GM12878 (cell line): ENCODE measurements at regions not wholly inside any gene's neighbourhood (a gene's known extent, or its start where the extent isn't known, plus 50 kb on each side); places are given as distances from the start of the nearest gene placed in this dataset.

Experiments used
- ATAC-seq: fragments of 200-7000 bp; cut with Tn5 transposase; 3 replicates; pipeline ENCODE4 v1.9.1; 2020; ENCODE audit warnings: mild to moderate bottlenecking, moderate library complexity
- BruUV-seq: library from RNA; stranded (reverse); fragments of 400-500 nt; replicated peaks from 2 replicates; lab custom pipeline; 2021; lab: Mats Ljungman, UMichigan
- CTCF ChIA-PET: fragments of 300-600 bp; sonication (Branson Sonifier 250); formaldehyde crosslinking; extraction: SDS; loops from one replicate; lab custom pipeline; 2021; ENCODE audit warnings: inconsistent platforms; lab: Yijun Ruan, JAX
- POLR2A ChIA-PET: fragments of 350-600 bp; formaldehyde crosslinking; extraction: SDS; loops from one replicate; lab custom pipeline; 2021; ENCODE audit warnings: inconsistent platforms; lab: Charles Lee
- RAD21 ChIA-PET: fragments of 300-600 bp; sonication (Branson Sonifier 250); formaldehyde crosslinking; loops from one replicate; lab custom pipeline; 2023; ENCODE audit warnings: antibody characterized with exemption; ENCODE audit not compliant: unreplicated experiment; lab: Charles Lee
- SMC1A ChIA-PET: fragments of 300-600 bp; sonication (Branson Sonifier 250); formaldehyde crosslinking; loops from one replicate; lab custom pipeline; 2023; ENCODE audit not compliant: unreplicated experiment, uncharacterized antibody; lab: Charles Lee
- DNase-seq: peaks from one replicate; pipeline ENCODE4 v3.0.0-alpha.2; 2011; ENCODE audit warnings: low read depth, low spot score
- FAIRE-seq: peaks from 3 replicates; lab custom pipeline; 2011; peaks lifted over from hg19 to GRCh38; lab: Jason Lieb, UNC
- H2AFZ ChIP-seq: 2 replicates; pipeline ENCODE4 v1.6.0; 2011; ENCODE audit warnings: low read depth, low read length, control low read depth; ENCODE audit not compliant: control insufficient read depth
- H3K27ac ChIP-seq: 2 replicates; pipeline ENCODE4 v1.5.1; 2011; ENCODE audit warnings: control low read depth; ENCODE audit not compliant: control insufficient read depth, insufficient read depth
- H3K27me3 ChIP-seq, 2 experiments: replicated peaks in 1 of 2; 2 replicates each; pipeline versions ENCODE4 v1.6.0 to v1.6.1; 2011; ENCODE audit warnings: low read length in 1 of 2; ENCODE audit not compliant: control insufficient read depth in 2 of 2, insufficient read depth in 2 of 2
- H3K36me3 ChIP-seq, 2 experiments: 2 replicates each; pipeline ENCODE4 v1.5.1; 2011; ENCODE audit warnings: low read length in 1 of 2; ENCODE audit not compliant: control insufficient read depth in 2 of 2, insufficient read depth in 2 of 2
- H3K4me1 ChIP-seq: 2 replicates; pipeline ENCODE4 v1.6.1; 2011; ENCODE audit warnings: mild to moderate bottlenecking, low read length, moderate library complexity, mixed read lengths; ENCODE audit not compliant: control insufficient read depth, insufficient read depth
- H3K4me2 ChIP-seq: 2 replicates; pipeline ENCODE4 v1.6.0; 2011; ENCODE audit warnings: control low read depth; ENCODE audit not compliant: control insufficient read depth, insufficient read depth
- H3K4me3 ChIP-seq: fragments of 200-600 bp; sonication (generic); 2 replicates; pipeline ENCODE4 v1.5.1; 2016
- H3K79me2 ChIP-seq: 2 replicates; pipeline ENCODE4 v1.6.0; 2011; ENCODE audit warnings: low read length; ENCODE audit not compliant: control insufficient read depth, insufficient read depth
- H3K9ac ChIP-seq: 2 replicates; pipeline ENCODE4 v1.8.0; 2011; ENCODE audit warnings: low read length, control low read depth, mixed read lengths; ENCODE audit not compliant: control insufficient read depth, insufficient read depth
- H3K9me3 ChIP-seq: replicated peaks from 3 replicates; pipeline ENCODE4 v1.5.1; 2011; ENCODE audit warnings: mild to moderate bottlenecking, low read length; ENCODE audit not compliant: control insufficient read depth, insufficient read depth
- H4K20me1 ChIP-seq: 2 replicates; pipeline ENCODE4 v1.6.0; 2011; ENCODE audit not compliant: control insufficient read depth, insufficient read depth
- BACH1 ChIP-seq: fragments of 450-650 bp; IDR thresholded peaks from 2 replicates; pipeline ENCODE4 v1.6.1; 2017; ENCODE audit warnings: mild to moderate bottlenecking, borderline replicate concordance
- BMI1 ChIP-seq: fragments of 450-650 bp; IDR thresholded peaks from 2 replicates; pipeline ENCODE4 v1.6.1; 2016; ENCODE audit warnings: mild to moderate bottlenecking, moderate library complexity, borderline replicate concordance
- CEBPB ChIP-seq, 2 experiments: fragments of 150-350 bp in 1 of 2; IDR thresholded peaks; 2 replicates each; pipeline ENCODE4 v1.6.1; 2012 to 2014; ENCODE audit warnings: low read depth in 2 of 2, low read length in 2 of 2, borderline replicate concordance in 1 of 2, inconsistent platforms in 1 of 2
- DPF2 ChIP-seq: fragments of 450-650 bp; IDR thresholded peaks from 2 replicates; pipeline ENCODE4 v1.6.1; 2017; ENCODE audit warnings: mild to moderate bottlenecking
- HDAC6 ChIP-seq: fragments of 200-600 bp; sonication (generic); IDR thresholded peaks from one replicate; pipeline ENCODE4 v1.8.0; 2017; ENCODE audit warnings: antibody characterized with exemption; ENCODE audit not compliant: unreplicated experiment
- IKZF2 ChIP-seq, 2 experiments: fragments of 450-650 bp; IDR thresholded peaks; 2 replicates each; pipeline ENCODE4 v1.6.1; 2017; ENCODE audit warnings: mild to moderate bottlenecking in 2 of 2, moderate library complexity in 2 of 2
- JUND ChIP-seq: IDR thresholded peaks from 2 replicates; pipeline ENCODE4 v1.6.1; 2012; ENCODE audit warnings: low read depth, mild to moderate bottlenecking, low read length, improper control_type of control experiment, moderate library complexity
- MAX ChIP-seq: IDR thresholded peaks from 2 replicates; pipeline ENCODE4 v1.6.1; 2012; ENCODE audit warnings: low read depth, low read length, improper control_type of control experiment
- SMC3 ChIP-seq: IDR thresholded peaks from 2 replicates; pipeline ENCODE4 v1.6.1; 2011; ENCODE audit warnings: low read length, improper control_type of control experiment, borderline replicate concordance
- SPI1 ChIP-seq: IDR thresholded peaks from 2 replicates; pipeline ENCODE4 v1.6.1; 2011; ENCODE audit warnings: low read depth, mild to moderate bottlenecking, low read length, moderate library complexity, borderline replicate concordance; ENCODE audit not compliant: insufficient read depth
- YY1 ChIP-seq: IDR thresholded peaks from 2 replicates; pipeline ENCODE4 v1.6.1; 2011; ENCODE audit warnings: low read depth, mild to moderate bottlenecking, low read length
- ZBTB4 ChIP-seq: fragments of 450-650 bp; formaldehyde crosslinking; IDR thresholded peaks from 2 replicates; pipeline ENCODE4 v1.4.0; 2022; ENCODE audit warnings: mild to moderate bottlenecking, moderate library complexity
- ZNF24 ChIP-seq: fragments of 450-650 bp; IDR thresholded peaks from 2 replicates; pipeline ENCODE4 v1.6.1; 2017; ENCODE audit warnings: antibody characterized with exemption, mild to moderate bottlenecking
- WGBS: methylation state at CpG from one replicate; pipeline ENCODE4 v1.1.6; 2016; ENCODE audit warnings: low lambda C conversion rate; ENCODE audit not compliant: insufficient replicate concordance, insufficient coverage; ENCODE audit errors: missing lambda C conversion rate; 5-methylcytosine and 5-hydroxymethylcytosine counted together
- in situ Hi-C: fragments of 300-500 bp; cut with MboI; formaldehyde crosslinking; loops from 9 replicates; pipeline ENCODE4 v1.14.3; 2018; ENCODE audit warnings: mixed read lengths
- intact Hi-C: fragments of 100-400 bp; cut with micrococcal nuclease; formaldehyde crosslinking; loops from one replicate; pipeline ENCODE4 v1.14.2; 2022; ENCODE audit not compliant: unreplicated experiment

GRCh38 chr2:146669735-146670134 is 1175.1 kb upstream of the ACVR2A start:
- Histone ChIP-seq H2AFZ (no peak overlapping the region), H3K27me3 (no peaks in the 10 kb centered on the region), H3K9ac (no peak overlapping the region), H3K4me2 (no peak overlapping the region), H4K20me1 (no peaks in the 10 kb centered on the region), H3K79me2 (no peaks in the 10 kb centered on the region), H3K27ac (no peak overlapping the region), H3K4me1 (no peaks in the 10 kb centered on the region), H3K4me3 (no peak overlapping the region), H3K36me3 (no peaks in the 10 kb centered on the region), H3K9me3 (no peaks in the 10 kb centered on the region)
- POLR2A ChIA-PET: no interaction called here
- no TSS peak for BruUV-seq
- TF ChIP-seq SPI1: no peak
- TF ChIP-seq JUND: no peak
- TF ChIP-seq BMI1: no peak
- TF ChIP-seq ZNF24: no peak
- no peak for TF ChIP-seq YY1
- no peak for TF ChIP-seq BACH1
- TF ChIP-seq ZBTB4 (CRISPR knock-in tag): no peak
- no peak for TF ChIP-seq IKZF2 (IDR thresholded peaks at IDR 0.05)
- TF ChIP-seq CEBPB (IDR thresholded peaks at IDR 0.05; ENCODE audit: borderline replicate concordance in 1 of 2, low read depth in 2 of 2, low read length in 2 of 2): no peak
- TF ChIP-seq MAX: no peak
- TF ChIP-seq SMC3: no peak
- TF ChIP-seq HDAC6: no peak
- TF ChIP-seq DPF2: no peak
- in situ Hi-C loops (no loop called here), intact Hi-C loops (no loop called here)
- RAD21 ChIA-PET: no interaction called here
- SMC1A ChIA-PET: no interaction called here
- DNase-seq (no peak), ATAC-seq (no peak), FAIRE-seq (no peak)
- CTCF ChIA-PET: no interaction called here
- WGBS: 2% methylated on average over 3 of the region's 3 CpGs
